Suprapubic skin (tissue), 4 donors: ENCODE measurements at regions not wholly inside any gene's neighbourhood (a gene's known extent, or its start where the extent isn't known, plus 50 kb on each side); places are given as distances from the start of the nearest gene placed in this dataset.

ENCODE experiments used
- DNase-seq, 2 donors: peaks; one replicate each; pipeline ENCODE4 v3.0.0-alpha.2; 2019; ENCODE audit warnings: low spot score in 2 of 2
- H3K27ac ChIP-seq: fragments of 200-600 bp; sonication (generic); one replicate; pipeline ENCODE4 v1.5.1; 2019
- H3K27me3 ChIP-seq: fragments of 200-600 bp; sonication (generic); one replicate; pipeline ENCODE4 v1.5.1; 2019
- H3K36me3 ChIP-seq: fragments of 200-600 bp; sonication (generic); one replicate; pipeline ENCODE4 v1.5.1; 2019
- H3K4me1 ChIP-seq: fragments of 200-600 bp; sonication (generic); one replicate; pipeline ENCODE4 v1.5.1; 2019
- H3K4me3 ChIP-seq: fragments of 200-600 bp; sonication (generic); one replicate; pipeline ENCODE4 v1.5.1; 2019; ENCODE audit warnings: mild to moderate bottlenecking
- H3K9me3 ChIP-seq: fragments of 200-600 bp; sonication (generic); one replicate; pipeline ENCODE4 v1.5.1; 2019
- CTCF ChIP-seq, 2 donors: fragments of 200-600 bp in 1 of 2; fragments of 450-650 bp in 1 of 2; sonication (generic) in 1 of 2; IDR thresholded peaks; one replicate each; pipeline ENCODE4 v1.5.1; 2016 to 2019; ENCODE audit warnings: antibody characterized with exemption in 2 of 2, mild to moderate bottlenecking in 1 of 2, moderate library complexity in 1 of 2
- EP300 ChIP-seq: sonication (generic); formaldehyde crosslinking; IDR thresholded peaks from one replicate; pipeline ENCODE4 v1.6.1; 2017; ENCODE audit warnings: antibody characterized with exemption
- POLR2A ChIP-seq, 2 donors: fragments of 450-650 bp; IDR thresholded peaks; one replicate each; pipeline ENCODE4 v1.6.1; 2017; ENCODE audit warnings: antibody characterized with exemption in 2 of 2, mild to moderate bottlenecking in 2 of 2, moderate library complexity in 2 of 2
- POLR2AphosphoS5 ChIP-seq, 3 donors: sonication (generic); formaldehyde crosslinking; IDR thresholded peaks; one replicate each; pipeline ENCODE4 v1.6.1; 2017; ENCODE audit warnings: antibody characterized with exemption in 3 of 3
- WGBS: methylation state at CpG from one replicate; pipeline ENCODE4 v1.1.5; 2018; 5-methylcytosine and 5-hydroxymethylcytosine counted together

GRCh38 chr1:29901624-29902325 is 665.5 kb downstream of the PTPRU start:
- Histone ChIP-seq H3K4me3 (no peak overlapping the region), H3K4me1 (no peaks in the 10 kb centered on the region), H3K9me3 (no peaks in the 10 kb centered on the region), H3K27ac (no peak overlapping the region), H3K27me3 (peaks cover 45% of the 10 kb centered on the region), H3K36me3 (no peaks in the 10 kb centered on the region)
- TF ChIP-seq POLR2AphosphoS5 (IDR thresholded peaks at IDR 0.05) (no peak), EP300 (no peak), POLR2A (IDR thresholded peaks at IDR 0.05) (no peak), CTCF (IDR thresholded peaks at IDR 0.05) (no peak)
- 23% methylated on average over 12 of the region's 12 CpGs for WGBS
- DNase-seq: no peak

- WGBS: 59% methylated on average over 3 of the region's 3 CpGs
- no peak for DNase-seq
- H3K36me3 ChIP-seq: no peaks in the 10 kb centered on the region
- H3K27me3 ChIP-seq: peaks cover 52% of the 10 kb centered on the region
- no peaks in the 10 kb centered on the region for H3K9me3 ChIP-seq
- H3K4me3 ChIP-seq: no peak overlapping the region
- no peak overlapping the region for H3K27ac ChIP-seq
- no peaks in the 10 kb centered on the region for H3K4me1 ChIP-seq
- no peak for TF ChIP-seq POLR2AphosphoS5 (IDR thresholded peaks at IDR 0.05)
- no peak for TF ChIP-seq EP300
These were observed 664.4 kb downstream of the PTPRU start for GRCh38 chr1:29900712-29901111.

- DNase-seq: no peak
- Histone ChIP-seq H3K36me3 (no peaks in the 10 kb centered on the region), H3K27me3 (peaks cover 58% of the 10 kb centered on the region), H3K9me3 (no peaks in the 10 kb centered on the region), H3K4me3 (no peak overlapping the region), H3K4me1 (no peaks in the 10 kb centered on the region), H3K27ac (no peak overlapping the region)
- TF ChIP-seq CTCF (IDR thresholded peaks at IDR 0.05) (no peak), EP300 (no peak), POLR2A (IDR thresholded peaks at IDR 0.05) (no peak)
- WGBS: 54% methylated on average over 15 of the region's 20 CpGs
These were observed 663.9 kb downstream of the PTPRU start for GRCh38 chr1:29900104-29900679.

- Histone ChIP-seq H3K4me1 (no peaks in the 10 kb centered on the region), H3K36me3 (no peaks in the 10 kb centered on the region), H3K27ac (no peak overlapping the region), H3K27me3 (peaks cover 62% of the 10 kb centered on the region), H3K9me3 (no peaks in the 10 kb centered on the region), H3K4me3 (no peak overlapping the region)
- DNase-seq: peak in 1 of 2 donors; percentile 54
- TF ChIP-seq EP300 (no peak), POLR2A (IDR thresholded peaks at IDR 0.05) (no peak), POLR2AphosphoS5 (IDR thresholded peaks at IDR 0.05) (no peak), CTCF (IDR thresholded peaks at IDR 0.05) (no peak)
- WGBS: 42% methylated on average over 10 of the region's 12 CpGs
These were observed 660.7 kb downstream of the PTPRU start for GRCh38 chr1:29896791-29897714.

- H3K27me3 ChIP-seq: peaks cover 55% of the 10 kb centered on the region
- no peak overlapping the region for H3K4me3 ChIP-seq
- WGBS: 90% methylated on average over 3 of the region's 3 CpGs
- no peaks in the 10 kb centered on the region for H3K36me3 ChIP-seq
- no peaks in the 10 kb centered on the region for H3K4me1 ChIP-seq
- TF ChIP-seq EP300 (no peak), CTCF (IDR thresholded peaks at IDR 0.05) (no peak), POLR2AphosphoS5 (IDR thresholded peaks at IDR 0.05) (no peak), POLR2A (IDR thresholded peaks at IDR 0.05) (no peak)
- DNase-seq: no peak
- H3K9me3 ChIP-seq: no peaks in the 10 kb centered on the region
- no peak overlapping the region for H3K27ac ChIP-seq
These were observed 660.0 kb downstream of the PTPRU start for GRCh38 chr1:29896300-29896699.
